AG09319 (cell line): ENCODE measurements at regions not wholly inside any gene's neighbourhood (a gene's known extent, or its start where the extent isn't known, plus 50 kb on each side); places are given as distances from the start of the nearest gene placed in this dataset.
"Not testable (repeated sequence)": the region's sequence is repeated elsewhere in the genome, so short reads cannot be mapped to it uniquely, and the experiment has no call there.

ENCODE experiments used
- DNase-seq: peaks from one replicate; pipeline ENCODE4 v3.0.0-alpha.2; 2010; ENCODE audit warnings: low read depth; ENCODE audit errors: extremely low read depth
- CTCF ChIP-seq: IDR thresholded peaks from 2 replicates; pipeline ENCODE4 v1.5.1; 2011; ENCODE audit warnings: low read depth, mild to moderate bottlenecking, inconsistent platforms, low read length, moderate library complexity

GRCh38 chr3:80929576-80929975 lies 831.9 kb downstream of the GBE1 start:
- DNase-seq: no peak
- TF ChIP-seq CTCF: no peak

- no peak for DNase-seq
- no peak for TF ChIP-seq CTCF
Observed at GRCh38 chr3:80914854-80915253, 846.6 kb downstream of the GBE1 start.

GRCh38 chr3:80898211-80898610 lies 863.2 kb downstream of the GBE1 start:
- DNase-seq: no peak
- no peak for TF ChIP-seq CTCF

- not testable (repeated sequence) for DNase-seq
Observed at GRCh38 chr3:80897005-80897404, 864.4 kb downstream of the GBE1 start.

- DNase-seq: no peak
- no peak for TF ChIP-seq CTCF
Observed at GRCh38 chr3:80890571-80890970, 870.9 kb downstream of the GBE1 start.

GRCh38 chr3:80889535-80889934 lies 871.9 kb downstream of the GBE1 start:
- no peak for TF ChIP-seq CTCF

GRCh38 chr3:80870476-80871041 lies 890.9 kb downstream of the GBE1 start:
- TF ChIP-seq CTCF: no peak
- no peak for DNase-seq

More at GRCh38 chr3:80889535-80889934, 871.9 kb downstream of the GBE1 start:
- DNase-seq: no peak

GRCh38 chr3:80855482-80855881 lies 906.0 kb downstream of the GBE1 start:
- no peak for TF ChIP-seq CTCF
- DNase-seq: no peak
